WI38 (cell line): ENCODE measurements at regions not wholly inside any gene's neighbourhood (a gene's known extent, or its start where the extent isn't known, plus 50 kb on each side); places are given as distances from the start of the nearest gene placed in this dataset.

Experiments
- H3K4me3 ChIP-seq: 2 replicates; pipeline ENCODE4 v1.5.1; 2011; ENCODE audit warnings: low read depth, mild to moderate bottlenecking, control low read depth, low read length
- TF ChIP-seq, protein P1 (sequence below): IDR thresholded peaks from 2 replicates; pipeline ENCODE4 v1.5.1; 2012; ENCODE audit warnings: low read depth, mild to moderate bottlenecking, control low read depth, low read length

DNA sequence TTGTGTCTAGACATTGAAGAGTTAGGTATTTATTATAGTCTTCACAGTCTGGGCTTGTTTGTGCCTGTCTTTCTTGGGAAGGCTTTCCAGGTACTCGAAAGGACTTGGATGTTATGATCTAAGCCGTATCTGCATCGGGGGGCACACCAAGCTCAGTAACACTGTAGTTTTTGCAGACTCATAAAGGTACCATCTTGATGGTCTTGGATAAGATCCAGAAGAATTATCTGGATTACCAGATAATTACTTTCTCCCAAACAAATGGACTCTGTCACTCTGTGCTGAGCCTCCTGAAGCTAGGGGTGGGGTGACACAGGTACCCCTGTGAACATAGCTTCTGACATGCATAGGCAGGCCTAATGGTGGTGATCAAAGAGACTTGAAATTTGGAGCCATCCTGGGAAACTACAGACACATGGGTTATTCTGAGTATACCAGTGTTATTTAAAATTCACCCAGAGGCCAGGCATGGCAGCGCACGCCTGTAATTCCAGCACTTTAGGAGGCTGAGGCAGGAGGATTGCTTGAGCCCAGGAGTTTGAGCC lies 238.6 kb upstream of the TPM1 start:
- TF ChIP-seq, protein P1, sequence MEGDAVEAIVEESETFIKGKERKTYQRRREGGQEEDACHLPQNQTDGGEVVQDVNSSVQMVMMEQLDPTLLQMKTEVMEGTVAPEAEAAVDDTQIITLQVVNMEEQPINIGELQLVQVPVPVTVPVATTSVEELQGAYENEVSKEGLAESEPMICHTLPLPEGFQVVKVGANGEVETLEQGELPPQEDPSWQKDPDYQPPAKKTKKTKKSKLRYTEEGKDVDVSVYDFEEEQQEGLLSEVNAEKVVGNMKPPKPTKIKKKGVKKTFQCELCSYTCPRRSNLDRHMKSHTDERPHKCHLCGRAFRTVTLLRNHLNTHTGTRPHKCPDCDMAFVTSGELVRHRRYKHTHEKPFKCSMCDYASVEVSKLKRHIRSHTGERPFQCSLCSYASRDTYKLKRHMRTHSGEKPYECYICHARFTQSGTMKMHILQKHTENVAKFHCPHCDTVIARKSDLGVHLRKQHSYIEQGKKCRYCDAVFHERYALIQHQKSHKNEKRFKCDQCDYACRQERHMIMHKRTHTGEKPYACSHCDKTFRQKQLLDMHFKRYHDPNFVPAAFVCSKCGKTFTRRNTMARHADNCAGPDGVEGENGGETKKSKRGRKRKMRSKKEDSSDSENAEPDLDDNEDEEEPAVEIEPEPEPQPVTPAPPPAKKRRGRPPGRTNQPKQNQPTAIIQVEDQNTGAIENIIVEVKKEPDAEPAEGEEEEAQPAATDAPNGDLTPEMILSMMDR: no peak
- H3K4me3 ChIP-seq: no peak overlapping the region

DNA sequence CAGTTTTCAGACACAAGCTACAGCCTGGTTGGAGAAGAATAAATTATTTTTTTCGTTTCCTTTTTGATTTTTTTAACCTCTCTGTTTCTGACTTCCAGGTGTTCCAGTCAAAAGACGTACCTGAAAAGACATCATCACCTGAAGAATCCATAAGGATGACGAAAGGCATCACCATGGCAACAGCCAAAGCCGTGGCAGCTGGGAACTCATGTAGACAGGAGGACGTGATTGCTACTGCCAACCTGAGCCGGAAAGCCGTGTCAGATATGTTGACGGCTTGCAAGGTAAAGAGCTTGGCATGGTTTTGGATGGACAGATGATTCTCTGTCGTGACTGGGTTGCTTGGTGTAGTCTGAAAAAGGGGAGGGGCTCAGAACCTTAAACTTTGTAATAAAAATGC lies 237.0 kb upstream of the TPM1 start:
- H3K4me3 ChIP-seq: no peak overlapping the region
- TF ChIP-seq, protein P1: no peak

DNA sequence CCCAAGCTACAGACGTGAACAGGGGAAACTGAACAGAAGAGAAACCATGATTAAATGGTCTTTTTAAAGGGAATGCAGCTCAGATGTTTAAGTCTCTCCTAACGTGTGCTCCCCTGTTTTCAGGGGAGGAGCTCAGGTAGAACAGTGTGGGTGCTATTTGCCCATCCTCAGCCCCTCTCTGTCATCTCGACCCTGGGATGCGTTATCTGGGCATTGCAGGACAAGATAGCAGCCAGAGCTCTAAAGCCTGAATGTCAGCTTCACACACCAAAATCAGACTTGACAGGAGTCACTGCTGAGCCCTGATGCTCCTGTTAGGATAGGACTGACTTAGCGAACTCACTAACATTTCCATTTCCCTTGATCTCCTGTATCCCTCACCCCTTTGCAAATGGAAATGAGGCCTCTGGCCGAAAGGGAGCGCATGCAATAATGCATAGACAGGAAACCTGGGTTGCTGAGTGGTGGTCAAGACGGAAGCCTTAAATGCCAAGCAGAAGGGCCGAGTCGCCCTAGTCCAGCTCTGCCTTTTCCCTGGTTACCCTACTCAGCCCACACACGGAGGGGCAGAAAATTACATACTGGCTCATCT lies 234.9 kb upstream of the TPM1 start:
- no peak overlapping the region for H3K4me3 ChIP-seq
- TF ChIP-seq, protein P1: no peak

DNA sequence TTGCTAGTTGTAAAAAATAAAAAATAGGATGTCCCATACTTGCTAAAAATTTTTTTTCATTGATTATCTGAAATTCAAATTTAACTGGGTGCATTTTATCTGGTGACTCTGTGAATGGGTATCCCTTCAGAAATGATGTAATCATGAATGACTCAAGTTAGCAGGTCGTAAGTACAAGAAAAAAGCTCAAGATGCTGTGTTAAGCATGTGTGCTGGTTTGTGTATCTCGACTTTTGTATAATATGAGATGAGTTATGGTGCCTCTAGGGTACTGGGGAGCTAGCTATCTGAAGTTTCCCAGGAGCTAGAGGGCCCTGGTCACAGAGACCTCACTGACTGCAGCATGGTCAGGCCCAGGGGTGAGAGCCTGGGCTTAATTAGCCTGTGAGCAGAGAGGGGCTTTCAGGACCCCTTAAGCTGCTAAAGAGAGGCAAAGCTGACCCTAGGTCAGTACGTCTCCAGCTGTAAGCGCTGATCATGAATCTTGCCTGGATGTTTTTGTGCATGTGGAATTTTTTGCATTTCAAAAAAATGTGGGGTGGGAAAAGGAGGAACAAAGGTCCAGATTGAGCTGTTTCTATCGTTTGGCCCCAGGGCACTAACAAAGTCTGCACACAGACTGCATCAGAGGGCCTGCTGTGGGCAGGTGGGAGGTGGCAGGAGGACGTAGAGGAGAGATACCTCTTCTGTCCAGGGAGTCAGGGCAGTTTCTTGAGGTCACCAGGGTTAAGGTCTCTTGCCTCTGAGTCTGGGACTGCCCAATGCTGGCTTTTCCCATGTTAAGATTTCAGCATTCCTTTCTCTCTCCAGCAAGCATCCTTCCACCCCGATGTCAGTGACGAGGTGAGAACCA lies 233.2 kb upstream of the TPM1 start:
- TF ChIP-seq, protein P1: no peak
- no peak overlapping the region for H3K4me3 ChIP-seq

DNA sequence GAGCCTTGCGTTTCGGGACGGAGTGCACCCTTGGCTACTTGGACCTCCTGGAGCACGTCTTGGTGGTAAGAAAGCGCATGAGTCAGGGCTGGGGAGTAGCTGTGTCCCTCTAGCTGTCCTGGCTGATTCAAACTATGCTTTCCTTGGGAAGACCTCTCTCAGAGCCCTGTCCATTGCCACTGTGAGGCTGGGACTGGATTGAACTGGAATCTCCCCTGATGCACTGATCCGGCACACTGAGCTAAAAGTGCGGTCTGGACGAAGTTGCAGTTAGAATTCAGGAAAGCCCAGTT lies 232.6 kb upstream of the TPM1 start:
- TF ChIP-seq, protein P1: no peak
- no peak overlapping the region for H3K4me3 ChIP-seq

DNA sequence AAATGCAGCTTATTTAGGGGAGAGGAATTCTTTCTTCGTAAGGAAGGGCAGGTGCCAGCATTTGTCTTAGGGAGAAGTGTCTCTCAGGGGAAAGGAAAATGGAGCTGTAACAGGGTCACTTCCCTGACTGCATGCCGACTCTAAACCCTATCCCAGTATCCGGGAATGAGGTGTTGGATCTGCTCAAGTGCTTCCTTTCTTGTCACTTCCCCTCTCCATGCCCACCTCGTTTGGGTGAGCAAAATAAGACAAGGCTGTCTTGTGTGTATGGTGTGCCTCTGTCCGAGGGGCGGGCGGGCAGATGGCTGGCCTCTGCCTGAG lies 230.1 kb upstream of the TPM1 start:
- TF ChIP-seq, protein P1: no peak

DNA sequence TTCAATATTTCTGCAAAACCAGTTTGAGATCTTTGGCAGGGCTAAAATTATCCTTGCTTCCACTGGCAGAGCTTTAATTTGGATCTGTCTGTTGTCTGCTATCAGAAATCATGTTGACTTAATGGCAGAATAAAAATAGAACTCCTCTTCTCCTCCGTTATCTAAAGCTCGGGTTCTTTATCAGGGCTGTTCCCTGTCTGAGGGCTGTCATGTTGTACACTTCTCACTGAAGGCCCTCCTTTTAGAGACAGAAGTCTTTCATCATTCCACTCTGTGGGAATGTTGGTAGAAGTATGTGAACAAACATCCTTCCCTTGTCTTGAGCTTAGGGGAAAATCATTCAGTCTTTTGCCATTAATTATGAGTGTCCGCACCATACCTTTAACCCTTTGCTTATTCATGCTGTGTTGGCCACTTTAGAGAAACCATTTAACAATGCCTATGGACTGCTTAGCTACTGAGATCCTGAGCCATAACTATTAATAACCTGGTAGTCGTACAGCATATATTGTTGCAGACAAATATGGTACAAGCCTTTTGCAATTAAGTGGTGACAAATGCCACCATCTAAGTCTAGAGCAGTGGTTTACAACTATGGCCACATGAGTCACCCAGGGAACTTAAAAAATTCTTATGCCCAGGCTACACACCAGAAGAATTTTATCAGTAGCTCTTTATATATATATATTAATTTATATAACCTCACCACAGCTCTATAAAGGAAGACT lies 226.0 kb upstream of the TPM1 start:
- no peak overlapping the region for H3K4me3 ChIP-seq
- TF ChIP-seq, protein P1: no peak

More for the DNA sequence above, 230.1 kb upstream of the TPM1 start:
- H3K4me3 ChIP-seq: no peak overlapping the region
